ENCODE measurements at regions not wholly inside any gene's neighbourhood (a gene's known extent, or its start where the extent isn't known, plus 50 kb on each side); places are given as distances from the start of the nearest gene placed in this dataset.

DNA sequence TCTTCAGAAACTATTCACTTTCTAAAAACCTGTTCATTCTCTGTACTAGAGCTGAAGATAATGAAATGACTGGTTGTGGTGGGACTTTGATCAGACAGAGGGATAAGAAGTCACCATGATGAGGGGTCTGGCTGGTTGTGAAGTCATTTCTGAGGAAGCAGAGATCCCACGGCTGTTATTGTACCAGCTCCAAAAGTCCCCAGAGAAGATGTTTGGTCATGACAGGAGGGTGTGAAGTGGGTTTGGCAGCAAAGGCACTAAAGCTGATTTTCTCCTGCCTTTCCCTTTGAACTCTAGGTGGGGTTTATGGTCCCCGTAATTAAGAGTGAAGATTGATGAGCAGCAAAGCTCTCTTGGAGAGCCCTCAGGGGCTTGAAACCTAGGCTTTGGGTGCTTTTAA is 103.1 kb upstream of the CACHD1 start:
- TF ChIP-seq POLR2A (IDR thresholded peaks at IDR 0.05; ENCODE audit: low read length): no peak
- TF ChIP-seq GATA1 (IDR thresholded peaks at IDR 0.05; ENCODE audit: low read depth, low read length): no peak
